ENCODE measurements at regions not wholly inside any gene's neighbourhood (a gene's known extent, or its start where the extent isn't known, plus 50 kb on each side); places are given as distances from the start of the nearest gene placed in this dataset.

GRCh38 chr12:12015073-12015685 lies 55.6 kb upstream of the BCL2L14 start:
- FAIRE-seq = no peak
- DNase-seq (ENCODE audit: insufficient read length, low spot score) = no peak

DNA sequence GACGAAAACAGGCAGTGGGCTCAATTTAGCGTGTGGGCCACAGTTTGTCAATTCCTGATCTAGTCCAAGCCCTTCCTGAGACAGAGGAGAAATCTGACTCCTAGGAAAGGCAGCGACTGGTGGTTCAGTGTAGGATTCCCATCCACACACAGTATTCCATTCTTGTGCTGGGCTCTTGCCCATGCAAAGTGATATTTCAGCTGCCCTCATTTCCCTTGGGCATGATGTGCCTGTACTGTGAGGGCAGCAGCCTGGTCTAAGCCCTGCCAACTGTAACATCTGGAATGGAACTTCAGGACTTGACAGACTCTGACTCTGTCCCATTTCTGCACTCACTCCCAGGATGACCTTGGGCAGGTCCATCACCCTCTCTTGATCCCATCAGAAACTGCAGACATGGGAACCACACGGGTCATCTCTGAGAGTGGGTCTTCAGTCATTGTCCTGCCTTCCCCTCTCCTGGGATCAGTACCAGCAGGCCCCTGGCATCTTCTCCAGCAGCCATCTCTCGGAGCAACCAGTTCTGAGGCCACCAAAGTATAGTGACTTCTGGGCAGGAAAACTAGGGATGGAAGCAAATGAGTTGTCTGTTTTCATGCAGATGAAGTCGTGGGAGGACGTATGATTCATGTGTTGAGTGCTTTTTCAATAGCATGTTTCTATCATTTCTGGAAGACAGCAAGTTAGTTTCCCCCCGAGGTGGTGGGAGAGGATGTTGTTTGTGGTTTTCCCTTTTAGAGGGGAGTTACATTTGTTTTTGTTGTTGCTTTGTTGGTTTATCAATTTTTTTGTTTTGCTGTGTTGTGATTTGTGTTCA lies 54.2 kb upstream of the BCL2L14 start:
- DNase-seq (ENCODE audit: insufficient read length, low spot score) (no peak), FAIRE-seq (no peak)

GRCh38 chr12:12017135-12017581 lies 53.6 kb upstream of the BCL2L14 start:
- DNase-seq (ENCODE audit: insufficient read length, low spot score) (no peak), FAIRE-seq (no peak)

DNA sequence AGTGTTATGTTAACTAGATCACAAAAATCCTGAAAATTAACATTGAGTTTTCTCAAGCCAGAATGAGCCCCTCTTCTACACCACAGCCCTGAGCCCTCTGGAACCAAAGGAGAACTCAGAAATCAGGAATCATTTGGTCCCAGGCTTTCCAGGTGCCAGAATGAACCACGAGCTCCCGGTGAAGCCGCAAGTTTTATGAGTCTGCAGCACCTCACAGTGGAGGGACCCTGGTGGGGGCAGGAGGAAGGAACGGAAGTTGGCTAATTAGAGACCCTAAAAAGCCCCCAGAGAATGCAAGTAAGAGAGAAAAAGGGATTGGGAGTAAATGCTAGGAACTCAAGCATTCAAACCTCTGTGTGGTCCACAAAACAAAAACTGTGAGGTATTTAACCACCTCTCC lies 52.9 kb upstream of the BCL2L14 start:
- DNase-seq (ENCODE audit: insufficient read length, low spot score) (no peak), FAIRE-seq (no peak)

DNA sequence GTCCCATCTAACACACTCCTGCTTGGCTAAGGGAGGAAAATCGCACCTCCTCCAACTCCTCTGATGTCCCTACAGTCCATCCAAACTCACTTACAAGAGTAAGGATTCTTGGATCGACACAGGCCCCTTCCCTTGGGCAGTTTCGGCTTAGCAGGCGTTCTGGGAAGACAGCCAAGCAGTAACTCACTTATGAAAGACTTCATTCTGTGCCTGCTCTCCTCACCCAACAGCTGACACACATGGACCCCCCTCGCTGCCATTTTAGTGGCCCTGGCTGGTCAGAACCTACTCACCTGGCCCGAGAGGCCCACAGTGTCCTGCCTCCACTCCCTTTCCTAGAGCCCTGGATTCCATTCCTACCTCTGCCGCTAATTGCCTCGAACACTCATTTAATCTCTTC lies 52.3 kb upstream of the BCL2L14 start:
- FAIRE-seq (no peak), DNase-seq (ENCODE audit: insufficient read length, low spot score) (no peak)

DNA sequence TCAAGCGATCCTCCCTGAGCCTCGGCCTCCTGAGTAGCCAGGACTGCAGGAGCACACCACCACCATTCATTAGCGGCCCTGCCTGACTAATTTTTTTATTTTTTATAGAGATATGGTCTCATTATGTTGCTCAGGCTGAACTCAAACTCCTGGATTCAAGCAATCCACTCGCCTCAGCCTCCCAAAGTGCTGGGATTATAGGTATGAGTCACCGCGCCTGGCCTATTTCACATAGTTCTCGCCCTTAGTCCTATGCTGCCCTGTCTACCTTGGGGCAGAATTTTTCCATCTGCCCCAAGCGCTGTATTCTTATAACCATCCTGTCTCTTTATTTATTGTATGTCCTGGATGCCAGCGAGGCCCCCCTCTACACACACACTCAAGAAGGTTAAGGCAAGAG lies 50.9 kb upstream of the BCL2L14 start:
- FAIRE-seq (no peak), DNase-seq (ENCODE audit: insufficient read length, low spot score) (no peak)

- DNase-seq (ENCODE audit: insufficient read length, low spot score) = no peak
These were observed 50.0 kb upstream of the BCL2L14 start for GRCh38 chr12:12020762-12021161.

More at GRCh38 chr12:12020762-12021161, 50.0 kb upstream of the BCL2L14 start:
- FAIRE-seq = no peak

Measured in HTR-8/SVneo (cell line).